ENCODE measurements at regions not wholly inside any gene's neighbourhood (a gene's known extent, or its start where the extent isn't known, plus 50 kb on each side); places are given as distances from the start of the nearest gene placed in this dataset.

- no peak for TF ChIP-seq CTCF (IDR thresholded peaks at IDR 0.05)
- no peak for TF ChIP-seq POLR2A (IDR thresholded peaks at IDR 0.05)
Observed at GRCh38 chr5:73280821-73281746, 108.1 kb downstream of the TMEM174 start.

All from stomach (tissue), 4 donors.